ENCODE measurements at regions not wholly inside any gene's neighbourhood (a gene's known extent, or its start where the extent isn't known, plus 50 kb on each side); places are given as distances from the start of the nearest gene placed in this dataset.

DNA sequence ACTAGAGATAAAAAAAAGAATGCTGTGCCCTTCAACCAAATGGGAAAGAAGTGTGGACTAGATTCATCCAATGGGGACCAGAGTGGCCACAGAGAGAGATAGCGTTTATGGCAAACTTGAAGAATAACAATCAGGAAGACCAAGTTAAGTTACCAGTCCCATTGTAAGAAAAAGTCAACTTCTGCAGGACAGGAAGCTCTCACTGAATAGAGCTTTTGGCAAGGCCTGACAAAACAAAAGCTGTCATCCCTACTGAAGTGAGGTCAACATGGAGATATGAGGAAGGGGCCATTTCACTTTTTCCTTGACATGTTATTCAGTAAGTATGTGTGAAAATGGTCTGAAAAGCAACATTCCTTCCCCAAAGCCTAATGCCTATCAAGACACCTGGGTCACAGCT lies 111.8 kb upstream of the KLHL13 start:
- TF ChIP-seq, protein P1, sequence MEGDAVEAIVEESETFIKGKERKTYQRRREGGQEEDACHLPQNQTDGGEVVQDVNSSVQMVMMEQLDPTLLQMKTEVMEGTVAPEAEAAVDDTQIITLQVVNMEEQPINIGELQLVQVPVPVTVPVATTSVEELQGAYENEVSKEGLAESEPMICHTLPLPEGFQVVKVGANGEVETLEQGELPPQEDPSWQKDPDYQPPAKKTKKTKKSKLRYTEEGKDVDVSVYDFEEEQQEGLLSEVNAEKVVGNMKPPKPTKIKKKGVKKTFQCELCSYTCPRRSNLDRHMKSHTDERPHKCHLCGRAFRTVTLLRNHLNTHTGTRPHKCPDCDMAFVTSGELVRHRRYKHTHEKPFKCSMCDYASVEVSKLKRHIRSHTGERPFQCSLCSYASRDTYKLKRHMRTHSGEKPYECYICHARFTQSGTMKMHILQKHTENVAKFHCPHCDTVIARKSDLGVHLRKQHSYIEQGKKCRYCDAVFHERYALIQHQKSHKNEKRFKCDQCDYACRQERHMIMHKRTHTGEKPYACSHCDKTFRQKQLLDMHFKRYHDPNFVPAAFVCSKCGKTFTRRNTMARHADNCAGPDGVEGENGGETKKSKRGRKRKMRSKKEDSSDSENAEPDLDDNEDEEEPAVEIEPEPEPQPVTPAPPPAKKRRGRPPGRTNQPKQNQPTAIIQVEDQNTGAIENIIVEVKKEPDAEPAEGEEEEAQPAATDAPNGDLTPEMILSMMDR (IDR thresholded peaks at IDR 0.05; ENCODE audit: low read depth, low read length): no peak
- no peak for TF ChIP-seq EZH2phosphoT487 (IDR thresholded peaks at IDR 0.05; ENCODE audit: low read depth)
